BJ (cell line): ENCODE measurements at regions not wholly inside any gene's neighbourhood (a gene's known extent, or its start where the extent isn't known, plus 50 kb on each side); places are given as distances from the start of the nearest gene placed in this dataset.

Source experiments
- CTCF ChIA-PET: fragments of 350-600 bp; formaldehyde crosslinking; extraction: SDS; loops from one replicate; lab custom pipeline; 2021; ENCODE audit warnings: antibody characterized with exemption, inconsistent platforms; lab: Yijun Ruan, JAX
- POLR2A ChIA-PET: fragments of 300-600 bp; sonication (Branson Sonifier 250); formaldehyde crosslinking; extraction: SDS; loops from one replicate; lab custom pipeline; 2021; ENCODE audit warnings: antibody characterized with exemption; lab: Charles Lee
- DNase-seq: peaks from one replicate; pipeline ENCODE4 v3.0.0-alpha.2; 2011; ENCODE audit warnings: low read depth
- H3K27me3 ChIP-seq: 2 replicates; pipeline ENCODE4 v1.6.0; 2011; ENCODE audit warnings: low read length; ENCODE audit not compliant: control insufficient read depth, insufficient read depth
- H3K36me3 ChIP-seq: 2 replicates; pipeline ENCODE4 v1.5.1; 2011; ENCODE audit warnings: low read length; ENCODE audit not compliant: control insufficient read depth, insufficient read depth
- H3K4me3 ChIP-seq: 2 replicates; pipeline ENCODE4 v1.5.1; 2011; ENCODE audit warnings: low read depth, mild to moderate bottlenecking, control low read depth, low read length
- CTCF ChIP-seq: IDR thresholded peaks from 2 replicates; pipeline ENCODE4 v1.5.1; 2011; ENCODE audit warnings: low read depth, mild to moderate bottlenecking, control low read depth, inconsistent platforms, low read length, moderate library complexity; ENCODE audit not compliant: insufficient read depth

DNA sequence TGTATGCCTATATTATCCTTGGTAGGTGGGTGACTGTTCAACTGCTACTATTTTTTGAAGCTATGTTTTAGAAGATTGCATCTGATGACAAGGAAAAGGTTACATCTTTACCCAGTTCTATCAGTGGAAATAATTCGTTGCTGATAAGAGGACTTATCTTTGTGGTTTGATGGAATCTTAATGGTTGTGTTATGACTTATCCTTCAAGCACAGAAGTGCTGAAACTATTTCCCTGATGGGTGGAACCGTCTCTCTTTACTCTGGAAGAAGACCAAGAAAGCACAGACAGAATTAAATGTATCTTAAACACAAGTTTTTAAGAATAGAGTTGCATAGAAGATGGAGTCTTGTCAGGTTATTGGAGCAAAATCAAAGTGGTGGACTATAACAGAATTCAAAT, 437.7 kb upstream of the KAZN start:
- Histone ChIP-seq H3K27me3 (no peaks in the 10 kb centered on the region), H3K36me3 (no peaks in the 10 kb centered on the region), H3K4me3 (no peak overlapping the region)
- no peak for TF ChIP-seq CTCF
- CTCF ChIA-PET, result no interaction called here
- POLR2A ChIA-PET, result no interaction called here
- no peak for DNase-seq

DNA sequence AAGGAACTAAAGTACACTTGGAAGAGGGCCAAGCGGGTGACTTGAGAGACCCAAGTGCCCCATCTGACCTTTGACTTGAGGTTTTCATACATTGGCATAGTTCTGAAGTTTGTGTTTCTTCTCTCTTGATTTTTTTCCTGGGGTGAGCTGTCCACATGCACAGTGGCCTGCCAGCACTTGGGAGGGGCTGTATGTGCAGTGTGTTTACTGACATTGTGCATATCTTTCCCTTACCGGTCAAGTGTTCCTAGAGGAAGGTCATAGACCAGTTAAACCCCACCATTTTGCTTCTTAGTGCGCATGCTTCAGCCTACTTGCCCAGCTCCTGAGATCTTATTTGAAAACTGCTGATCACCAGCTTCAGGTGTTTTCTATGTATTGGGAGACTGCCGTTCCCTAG, 435.2 kb upstream of the KAZN start:
- DNase-seq, result no peak
- POLR2A ChIA-PET, result no interaction called here
- Histone ChIP-seq H3K27me3 (no peaks in the 10 kb centered on the region), H3K36me3 (no peaks in the 10 kb centered on the region), H3K4me3 (no peak overlapping the region)
- TF ChIP-seq CTCF, result no peak
- CTCF ChIA-PET, result no interaction called here

GRCh38 chr1:14165371-14165801, 433.1 kb upstream of the KAZN start:
- DNase-seq, result no peak
- Histone ChIP-seq H3K4me3 (no peak overlapping the region), H3K27me3 (no peaks in the 10 kb centered on the region), H3K36me3 (no peaks in the 10 kb centered on the region)
- no peak for TF ChIP-seq CTCF
- ChIA-PET POLR2A (no interaction called here), CTCF (no interaction called here)

GRCh38 chr1:14167884-14168283, 430.6 kb upstream of the KAZN start:
- DNase-seq, result no peak
- no peak for TF ChIP-seq CTCF
- no peaks in the 10 kb centered on the region for H3K36me3 ChIP-seq
- H3K4me3 ChIP-seq, result no peak overlapping the region
- CTCF ChIA-PET, result no interaction called here
- POLR2A ChIA-PET, result no interaction called here
- H3K27me3 ChIP-seq, result no peaks in the 10 kb centered on the region

GRCh38 chr1:14168326-14169063, 430.0 kb upstream of the KAZN start:
- no peak for TF ChIP-seq CTCF
- no peaks in the 10 kb centered on the region for H3K36me3 ChIP-seq
- CTCF ChIA-PET, result no interaction called here
- POLR2A ChIA-PET, result no interaction called here
- H3K4me3 ChIP-seq, result no peak overlapping the region
- no peak for DNase-seq
- H3K27me3 ChIP-seq, result no peaks in the 10 kb centered on the region
